Esophagus muscularis mucosa (tissue), 4 donors: ENCODE measurements at regions not wholly inside any gene's neighbourhood (a gene's known extent, or its start where the extent isn't known, plus 50 kb on each side); places are given as distances from the start of the nearest gene placed in this dataset.

Experiments
- DNase-seq: peaks from one replicate; pipeline ENCODE4 v3.0.0-alpha.2; 2017; ENCODE audit errors: extremely low spot score
- H3K27ac ChIP-seq, 4 donors: fragments of 200-600 bp; sonication (generic); replicated peaks in 1 of 4; 1 replicate in 3 of 4; 2 replicates in 1 of 4; pipeline ENCODE4 v1.5.1; 2016 to 2019; ENCODE audit warnings: mild to moderate bottlenecking in 1 of 4
- H3K27me3 ChIP-seq, 4 donors: fragments of 200-600 bp; sonication (generic); one replicate each; pipeline versions ENCODE4 v1.5.1 to v1.6.0; 2016 to 2019
- H3K36me3 ChIP-seq, 4 donors: fragments of 200-600 bp; sonication (generic); one replicate each; pipeline ENCODE4 v1.5.1; 2016 to 2019
- H3K4me1 ChIP-seq, 4 donors: fragments of 200-600 bp; sonication (generic); one replicate each; pipeline ENCODE4 v1.5.1; 2016 to 2019
- H3K4me3 ChIP-seq, 4 donors: fragments of 200-600 bp; sonication (generic); 1 replicate in 2 of 4; 2 replicates in 2 of 4; pipeline ENCODE4 v1.5.1; 2016 to 2019; ENCODE audit warnings: mild to moderate bottlenecking in 4 of 4, moderate library complexity in 1 of 4
- H3K9me3 ChIP-seq, 4 donors: fragments of 200-600 bp; sonication (generic); 1 replicate in 3 of 4; 2 replicates in 1 of 4; pipeline ENCODE4 v1.5.1; 2016 to 2019
- EP300 ChIP-seq: sonication (generic); formaldehyde crosslinking; IDR thresholded peaks from one replicate; pipeline ENCODE4 v1.6.1; 2017; ENCODE audit warnings: antibody characterized with exemption
- POLR2A ChIP-seq: fragments of 450-650 bp; IDR thresholded peaks from one replicate; pipeline ENCODE4 v1.6.1; 2017; ENCODE audit warnings: antibody characterized with exemption, moderate library complexity, mild to moderate bottlenecking, low read depth
- POLR2AphosphoS5 ChIP-seq, 2 donors: sonication (generic); formaldehyde crosslinking; IDR thresholded peaks; one replicate each; pipeline ENCODE4 v1.6.1; 2017; ENCODE audit warnings: antibody characterized with exemption in 2 of 2
- WGBS: methylation state at CpG from one replicate; pipeline ENCODE4 v1.1.5; 2018; 5-methylcytosine and 5-hydroxymethylcytosine counted together
- intact Hi-C: fragments of 100-400 bp; cut with DNase I; formaldehyde crosslinking; loops from one replicate; pipeline ENCODE4 v1.15.1; 2023
- TF ChIP-seq, protein P1 (sequence below), 3 experiments: fragments of 200-600 bp in 2 of 3; fragments of 450-650 bp in 1 of 3; sonication (generic) in 2 of 3; IDR thresholded peaks; one replicate each; pipeline ENCODE4 v1.5.1; 2017 to 2019; ENCODE audit warnings: antibody characterized with exemption in 3 of 3, mild to moderate bottlenecking in 2 of 3, moderate library complexity in 1 of 3

DNA sequence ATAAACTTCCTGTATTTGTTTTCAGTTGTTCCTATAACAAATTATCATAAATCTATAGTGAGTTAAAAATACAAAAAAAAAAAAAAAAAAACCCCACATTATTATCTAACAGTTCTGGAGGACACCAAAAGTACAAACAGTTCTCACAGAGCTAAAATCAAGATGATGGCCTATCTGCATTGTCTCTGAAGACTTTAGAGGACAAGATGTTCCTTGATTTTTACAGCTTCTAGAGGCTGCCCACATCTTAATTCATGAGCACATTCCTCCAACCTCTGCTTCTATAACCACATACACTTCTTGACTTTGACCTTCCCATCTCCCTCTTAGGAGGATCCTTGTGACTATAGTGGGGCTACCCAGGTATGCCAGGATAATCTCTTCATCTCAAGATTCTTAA, 806.1 kb downstream of the LTN1 start:
- DNase-seq: no peak
- no peaks in the 10 kb centered on the region for H3K27me3 ChIP-seq
- H3K4me1 ChIP-seq: peaks cover 0 to 10% (median 0%) of the 10 kb centered on the region in 4 donors
- no peaks in the 10 kb centered on the region for H3K36me3 ChIP-seq
- intact Hi-C loops: no loop called here
- H3K27ac ChIP-seq: no peak overlapping the region
- no peaks in the 10 kb centered on the region for H3K9me3 ChIP-seq
- no peak overlapping the region for H3K4me3 ChIP-seq
- TF ChIP-seq EP300 (no peak), POLR2A (no peak), POLR2AphosphoS5 (IDR thresholded peaks at IDR 0.05) (no peak)
- TF ChIP-seq, protein P1, sequence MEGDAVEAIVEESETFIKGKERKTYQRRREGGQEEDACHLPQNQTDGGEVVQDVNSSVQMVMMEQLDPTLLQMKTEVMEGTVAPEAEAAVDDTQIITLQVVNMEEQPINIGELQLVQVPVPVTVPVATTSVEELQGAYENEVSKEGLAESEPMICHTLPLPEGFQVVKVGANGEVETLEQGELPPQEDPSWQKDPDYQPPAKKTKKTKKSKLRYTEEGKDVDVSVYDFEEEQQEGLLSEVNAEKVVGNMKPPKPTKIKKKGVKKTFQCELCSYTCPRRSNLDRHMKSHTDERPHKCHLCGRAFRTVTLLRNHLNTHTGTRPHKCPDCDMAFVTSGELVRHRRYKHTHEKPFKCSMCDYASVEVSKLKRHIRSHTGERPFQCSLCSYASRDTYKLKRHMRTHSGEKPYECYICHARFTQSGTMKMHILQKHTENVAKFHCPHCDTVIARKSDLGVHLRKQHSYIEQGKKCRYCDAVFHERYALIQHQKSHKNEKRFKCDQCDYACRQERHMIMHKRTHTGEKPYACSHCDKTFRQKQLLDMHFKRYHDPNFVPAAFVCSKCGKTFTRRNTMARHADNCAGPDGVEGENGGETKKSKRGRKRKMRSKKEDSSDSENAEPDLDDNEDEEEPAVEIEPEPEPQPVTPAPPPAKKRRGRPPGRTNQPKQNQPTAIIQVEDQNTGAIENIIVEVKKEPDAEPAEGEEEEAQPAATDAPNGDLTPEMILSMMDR (IDR thresholded peaks at IDR 0.05): no peak

GRCh38 chr21:28181730-28182129, 810.9 kb downstream of the LTN1 start:
- no peak for DNase-seq
- no peaks in the 10 kb centered on the region for H3K27me3 ChIP-seq
- H3K4me3 ChIP-seq: no peak overlapping the region
- H3K27ac ChIP-seq: no peak overlapping the region
- H3K4me1 ChIP-seq: peaks cover 0 to 6% (median 0%) of the 10 kb centered on the region in 4 donors
- no peaks in the 10 kb centered on the region for H3K9me3 ChIP-seq
- WGBS: 90% methylated on average over 4 of the region's 4 CpGs
- intact Hi-C loops: no loop called here
- H3K36me3 ChIP-seq: no peaks in the 10 kb centered on the region
- TF ChIP-seq, protein P1 (IDR thresholded peaks at IDR 0.05): no peak

DNA sequence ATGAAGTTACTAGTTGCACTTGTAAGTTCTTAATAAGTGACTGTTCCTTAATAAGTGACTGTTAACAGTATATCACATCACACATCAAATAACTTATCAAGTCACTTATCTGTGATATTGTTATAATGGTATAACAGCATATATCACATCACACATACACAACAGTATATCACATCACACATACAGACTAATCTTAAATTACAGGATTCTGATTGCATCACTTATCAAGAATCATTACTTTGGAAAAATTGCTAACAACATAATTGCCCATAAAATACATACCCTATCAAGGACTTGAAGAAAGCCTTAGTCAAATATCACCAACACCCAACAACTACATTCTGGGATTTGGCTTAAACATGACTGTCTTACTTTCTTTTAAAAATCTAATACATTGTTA, 813.5 kb downstream of the LTN1 start:
- H3K27ac ChIP-seq: no peak overlapping the region
- no peak for TF ChIP-seq EP300
- TF ChIP-seq, protein P1 (IDR thresholded peaks at IDR 0.05): no peak
- TF ChIP-seq POLR2AphosphoS5 (IDR thresholded peaks at IDR 0.05): no peak
- TF ChIP-seq POLR2A: no peak
- H3K27me3 ChIP-seq: no peaks in the 10 kb centered on the region
- intact Hi-C loops: no loop called here
- no peak for DNase-seq
- H3K4me1 ChIP-seq: no peaks in the 10 kb centered on the region
- H3K4me3 ChIP-seq: no peak overlapping the region
- H3K36me3 ChIP-seq: no peaks in the 10 kb centered on the region
- peaks cover 0 to 3% (median 0%) of the 10 kb centered on the region in 4 donors for H3K9me3 ChIP-seq

- WGBS: 52% methylated on average over 1 of the region's 1 CpG
- TF ChIP-seq EP300 (no peak), POLR2A (no peak), POLR2AphosphoS5 (IDR thresholded peaks at IDR 0.05) (no peak)
- TF ChIP-seq, protein P1 (IDR thresholded peaks at IDR 0.05): no peak
- DNase-seq: no peak
- intact Hi-C loops: no loop called here
- no peaks in the 10 kb centered on the region for H3K27me3 ChIP-seq
- no peak overlapping the region for H3K4me3 ChIP-seq
- H3K9me3 ChIP-seq: peaks cover 0 to 3% (median 0%) of the 10 kb centered on the region in 4 donors
- no peaks in the 10 kb centered on the region for H3K36me3 ChIP-seq
- H3K4me1 ChIP-seq: no peaks in the 10 kb centered on the region
- no peak overlapping the region for H3K27ac ChIP-seq
Observed at GRCh38 chr21:28177124-28177523, 815.6 kb downstream of the LTN1 start.

- H3K27me3 ChIP-seq: no peaks in the 10 kb centered on the region
- intact Hi-C loops: no loop called here
- no peak overlapping the region for H3K4me3 ChIP-seq
- H3K9me3 ChIP-seq: peaks cover 0 to 3% (median 0%) of the 10 kb centered on the region in 4 donors
- DNase-seq: no peak
- H3K36me3 ChIP-seq: no peaks in the 10 kb centered on the region
- TF ChIP-seq POLR2A (no peak), EP300 (no peak), POLR2AphosphoS5 (IDR thresholded peaks at IDR 0.05) (no peak)
- TF ChIP-seq, protein P1 (IDR thresholded peaks at IDR 0.05): no peak
- H3K27ac ChIP-seq: no peak overlapping the region
- no peaks in the 10 kb centered on the region for H3K4me1 ChIP-seq
Observed at GRCh38 chr21:28174701-28175100, 818.0 kb downstream of the LTN1 start.
